Loucy (cell line): ENCODE measurements at regions not wholly inside any gene's neighbourhood (a gene's known extent, or its start where the extent isn't known, plus 50 kb on each side); places are given as distances from the start of the nearest gene placed in this dataset.

Source experiments
- H2AFZ ChIP-seq: fragments of 200-600 bp; sonication (generic); 2 replicates; pipeline ENCODE4 v1.6.0; 2016; ENCODE audit warnings: antibody characterized with exemption, mild to moderate bottlenecking, low read length, moderate library complexity
- H3F3A ChIP-seq: fragments of 200-600 bp; 2 replicates; pipeline ENCODE4 v1.6.0; 2016; ENCODE audit warnings: antibody characterized with exemption, low read depth, mild to moderate bottlenecking
- H3K27me3 ChIP-seq: fragments of 200-600 bp; sonication (generic); 2 replicates; pipeline ENCODE4 v1.6.1; 2014; ENCODE audit warnings: low read length, mild to moderate bottlenecking; ENCODE audit not compliant: insufficient read depth, poor library complexity, severe bottlenecking
- H3K36me3 ChIP-seq: fragments of 200-600 bp; sonication (generic); 2 replicates; pipeline ENCODE4 v1.6.1; 2016; ENCODE audit warnings: low read length; ENCODE audit not compliant: insufficient read depth
- H3K4me1 ChIP-seq: fragments of 200-600 bp; sonication (generic); 2 replicates; pipeline ENCODE4 v1.5.1; 2014; ENCODE audit warnings: low read length, mild to moderate bottlenecking; ENCODE audit not compliant: insufficient read depth, poor library complexity, severe bottlenecking
- H3K4me2 ChIP-seq: fragments of 200-600 bp; sonication (generic); 2 replicates; pipeline ENCODE4 v1.6.0; 2014; ENCODE audit warnings: antibody characterized with exemption, low read length, low read depth, mild to moderate bottlenecking; ENCODE audit not compliant: poor library complexity, severe bottlenecking
- H3K4me3 ChIP-seq: fragments of 200-600 bp; sonication (generic); 2 replicates; pipeline ENCODE4 v1.5.1; 2014; ENCODE audit warnings: low read length, mild to moderate bottlenecking, mixed read lengths; ENCODE audit not compliant: poor library complexity, severe bottlenecking
- H3K79me2 ChIP-seq: fragments of 200-600 bp; sonication (generic); 2 replicates; pipeline ENCODE4 v1.6.1; 2014; ENCODE audit warnings: low read length; ENCODE audit not compliant: insufficient read depth
- H3K9ac ChIP-seq: fragments of 200-600 bp; sonication (generic); 2 replicates; pipeline ENCODE4 v1.6.0; 2014; ENCODE audit warnings: mild to moderate bottlenecking, low read depth, low read length, moderate library complexity; ENCODE audit not compliant: poor library complexity, severe bottlenecking
- H3K9me2 ChIP-seq: fragments of 200-600 bp; sonication (generic); replicated peaks from 2 replicates; pipeline ENCODE4 v1.6.1; 2016; ENCODE audit warnings: low read depth, low read length, mixed read lengths
- H3K9me3 ChIP-seq: fragments of 200-600 bp; sonication (generic); 2 replicates; pipeline ENCODE4 v1.6.1; 2014; ENCODE audit warnings: mild to moderate bottlenecking, antibody characterized with exemption, low read length, low read depth; ENCODE audit not compliant: insufficient read depth
- H4K20me1 ChIP-seq: fragments of 200-600 bp; sonication (generic); 2 replicates; pipeline ENCODE4 v1.6.0; 2014; ENCODE audit warnings: antibody characterized with exemption, low read length, mild to moderate bottlenecking; ENCODE audit not compliant: insufficient read depth, poor library complexity, severe bottlenecking
- EZH2phosphoT487 ChIP-seq: fragments of 200-600 bp; IDR thresholded peaks from 2 replicates; pipeline ENCODE4 v1.6.1; 2018; ENCODE audit warnings: antibody characterized with exemption, mild to moderate bottlenecking, moderate library complexity, borderline replicate concordance
- TF ChIP-seq, protein P1 (sequence below): fragments of 200-600 bp; sonication (generic); conservative IDR thresholded peaks from 2 replicates; pipeline ENCODE4 v1.5.1; 2014; ENCODE audit warnings: mild to moderate bottlenecking, antibody characterized with exemption, low read length

DNA sequence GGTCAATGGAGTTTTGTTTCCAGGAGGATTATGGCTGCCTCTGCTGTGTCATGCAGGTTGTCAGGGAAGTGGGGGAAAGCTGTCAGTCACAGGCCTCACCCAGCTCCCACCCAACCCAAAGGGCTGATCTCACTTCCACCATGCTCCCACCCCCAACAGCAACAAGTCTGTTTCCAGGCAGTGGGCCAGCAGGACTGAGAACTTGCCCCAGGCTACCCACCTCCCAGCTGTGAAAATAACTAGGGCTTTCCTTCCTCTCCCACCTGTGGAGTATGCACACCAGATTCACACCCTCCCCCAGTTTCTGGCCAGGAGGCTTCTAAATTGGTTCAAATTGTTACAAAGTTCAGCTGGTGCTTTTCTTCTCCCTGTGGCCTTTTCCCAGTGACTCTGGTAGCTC lies 95.6 kb upstream of the ACVR1 start:
- Histone ChIP-seq H3K27me3 (no peaks in the 10 kb centered on the region), H3K36me3 (no peaks in the 10 kb centered on the region), H4K20me1 (no peaks in the 10 kb centered on the region), H3K9me3 (no peaks in the 10 kb centered on the region), H3F3A (no peaks in the 10 kb centered on the region), H3K9ac (no peak overlapping the region), H3K9me2 (no peaks in the 10 kb centered on the region), H3K4me1 (no peaks in the 10 kb centered on the region), H3K79me2 (no peaks in the 10 kb centered on the region), H3K4me2 (no peak overlapping the region), H3K4me3 (no peak overlapping the region), H2AFZ (no peak overlapping the region)
- TF ChIP-seq EZH2phosphoT487: no peak
- TF ChIP-seq, protein P1, sequence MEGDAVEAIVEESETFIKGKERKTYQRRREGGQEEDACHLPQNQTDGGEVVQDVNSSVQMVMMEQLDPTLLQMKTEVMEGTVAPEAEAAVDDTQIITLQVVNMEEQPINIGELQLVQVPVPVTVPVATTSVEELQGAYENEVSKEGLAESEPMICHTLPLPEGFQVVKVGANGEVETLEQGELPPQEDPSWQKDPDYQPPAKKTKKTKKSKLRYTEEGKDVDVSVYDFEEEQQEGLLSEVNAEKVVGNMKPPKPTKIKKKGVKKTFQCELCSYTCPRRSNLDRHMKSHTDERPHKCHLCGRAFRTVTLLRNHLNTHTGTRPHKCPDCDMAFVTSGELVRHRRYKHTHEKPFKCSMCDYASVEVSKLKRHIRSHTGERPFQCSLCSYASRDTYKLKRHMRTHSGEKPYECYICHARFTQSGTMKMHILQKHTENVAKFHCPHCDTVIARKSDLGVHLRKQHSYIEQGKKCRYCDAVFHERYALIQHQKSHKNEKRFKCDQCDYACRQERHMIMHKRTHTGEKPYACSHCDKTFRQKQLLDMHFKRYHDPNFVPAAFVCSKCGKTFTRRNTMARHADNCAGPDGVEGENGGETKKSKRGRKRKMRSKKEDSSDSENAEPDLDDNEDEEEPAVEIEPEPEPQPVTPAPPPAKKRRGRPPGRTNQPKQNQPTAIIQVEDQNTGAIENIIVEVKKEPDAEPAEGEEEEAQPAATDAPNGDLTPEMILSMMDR: no peak

DNA sequence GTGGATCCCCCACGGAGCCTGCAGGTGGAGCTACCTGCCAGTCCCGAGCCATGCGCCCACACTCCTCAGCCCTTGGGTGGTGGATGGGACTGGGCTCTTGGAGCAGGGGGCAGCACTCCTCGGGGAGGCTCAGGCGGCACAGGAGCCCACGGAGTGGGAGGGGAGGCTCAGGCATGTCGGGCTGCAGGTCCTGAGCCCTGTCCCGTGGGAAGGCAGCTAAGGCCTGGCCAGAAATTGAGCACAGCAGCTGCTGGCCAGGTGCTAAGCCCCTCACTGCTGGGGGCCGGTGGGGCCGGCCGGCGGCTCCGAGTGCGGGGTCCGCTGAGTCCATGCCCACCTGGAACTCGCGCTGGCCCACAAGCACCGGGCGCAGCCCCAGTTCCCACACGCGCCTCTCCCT lies 91.7 kb upstream of the ACVR1 start:
- no peak overlapping the region for H2AFZ ChIP-seq
- H3K4me1 ChIP-seq: no peaks in the 10 kb centered on the region
- H3K4me2 ChIP-seq: no peak overlapping the region
- no peaks in the 10 kb centered on the region for H3K79me2 ChIP-seq
- no peaks in the 10 kb centered on the region for H3K9me3 ChIP-seq
- no peaks in the 10 kb centered on the region for H3K27me3 ChIP-seq
- H3K9me2 ChIP-seq: no peaks in the 10 kb centered on the region
- no peak overlapping the region for H3K4me3 ChIP-seq
- no peaks in the 10 kb centered on the region for H4K20me1 ChIP-seq
- TF ChIP-seq EZH2phosphoT487: no peak
- TF ChIP-seq, protein P1: no peak
- H3K36me3 ChIP-seq: no peaks in the 10 kb centered on the region
- H3K9ac ChIP-seq: no peak overlapping the region
- no peaks in the 10 kb centered on the region for H3F3A ChIP-seq

DNA sequence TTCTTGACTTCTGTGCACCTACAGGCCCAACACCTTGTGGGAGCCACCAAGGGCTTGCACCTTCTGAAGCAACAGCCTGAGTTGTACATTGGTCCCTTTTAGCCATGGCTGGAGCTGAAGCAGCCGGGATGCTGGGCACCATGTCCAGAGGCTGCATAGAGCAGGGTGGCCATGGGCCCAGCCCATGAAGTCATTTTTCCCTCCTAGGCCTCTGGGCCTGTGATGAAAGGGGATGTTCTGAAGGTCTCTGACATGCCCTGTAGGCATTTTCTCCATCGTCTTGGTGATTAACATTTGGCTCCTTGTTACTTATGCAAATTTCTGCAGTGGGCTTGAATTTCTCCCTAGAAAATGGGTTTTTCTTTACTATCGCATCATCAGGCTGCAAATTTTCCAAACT lies 83.1 kb upstream of the ACVR1 start:
- no peaks in the 10 kb centered on the region; the same call in 1 of the 2 replicates for H3K9me3 ChIP-seq
- no peaks in the 10 kb centered on the region for H4K20me1 ChIP-seq
- no peaks in the 10 kb centered on the region for H3F3A ChIP-seq
- H3K4me2 ChIP-seq: no peak overlapping the region
- TF ChIP-seq EZH2phosphoT487: no peak
- TF ChIP-seq, protein P1: no peak
- H3K9me2 ChIP-seq: no peaks in the 10 kb centered on the region
- no peak overlapping the region for H3K9ac ChIP-seq
- H2AFZ ChIP-seq: no peak overlapping the region
- H3K4me1 ChIP-seq: no peaks in the 10 kb centered on the region
- H3K36me3 ChIP-seq: no peaks in the 10 kb centered on the region
- no peaks in the 10 kb centered on the region for H3K79me2 ChIP-seq
- H3K27me3 ChIP-seq: no peaks in the 10 kb centered on the region
- no peak overlapping the region for H3K4me3 ChIP-seq
